ENCODE measurements at regions not wholly inside any gene's neighbourhood (a gene's known extent, or its start where the extent isn't known, plus 50 kb on each side); places are given as distances from the start of the nearest gene placed in this dataset.

- no peak for DNase-seq (ENCODE audit: low read depth)
- no peak overlapping the region for H3K4me3 ChIP-seq (ENCODE audit: low read depth, low read length)
- no peak for TF ChIP-seq CTCF (IDR thresholded peaks at IDR 0.05; ENCODE audit: insufficient read depth, low read depth, low read length)
Observed at GRCh38 chr6:67219346-67219745, 1415.7 kb upstream of the ADGRB3 start.

GRCh38 chr6:67212584-67212983 is 1422.5 kb upstream of the ADGRB3 start:
- no peak for TF ChIP-seq CTCF (IDR thresholded peaks at IDR 0.05; ENCODE audit: insufficient read depth, low read depth, low read length)
- no peak overlapping the region for H3K4me3 ChIP-seq (ENCODE audit: low read depth, low read length)
- DNase-seq (ENCODE audit: low read depth), result no peak

GRCh38 chr6:67210450-67210849 is 1424.6 kb upstream of the ADGRB3 start:
- no peak for TF ChIP-seq CTCF (IDR thresholded peaks at IDR 0.05; ENCODE audit: insufficient read depth, low read depth, low read length)
- no peak overlapping the region for H3K4me3 ChIP-seq (ENCODE audit: low read depth, low read length)
- DNase-seq (ENCODE audit: low read depth), result peak; percentile 1

DNA sequence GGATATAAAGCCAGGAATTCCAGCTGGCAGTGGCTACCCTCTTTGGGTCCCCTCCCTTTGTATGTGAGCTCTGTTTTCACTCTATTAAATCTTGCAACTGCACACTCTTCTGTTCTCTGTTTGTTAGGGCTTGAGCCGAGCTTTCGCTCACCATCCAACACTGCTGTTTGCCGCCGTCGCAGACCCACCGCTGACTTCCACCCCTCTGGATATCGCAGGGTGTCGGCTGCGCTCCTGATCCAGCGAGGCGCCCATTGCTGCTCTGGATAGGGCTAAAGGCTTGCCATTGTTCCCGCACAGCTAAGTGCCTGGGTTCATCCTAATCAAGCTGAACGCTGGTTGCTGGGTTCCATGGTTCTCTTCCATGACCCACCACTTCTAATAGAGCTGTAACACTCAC is 1433.5 kb upstream of the ADGRB3 start:
- no peak overlapping the region for H3K4me3 ChIP-seq (ENCODE audit: low read depth, low read length)
- no peak for TF ChIP-seq CTCF (IDR thresholded peaks at IDR 0.05; ENCODE audit: insufficient read depth, low read depth, low read length)
- no peak for DNase-seq (ENCODE audit: low read depth)

DNA sequence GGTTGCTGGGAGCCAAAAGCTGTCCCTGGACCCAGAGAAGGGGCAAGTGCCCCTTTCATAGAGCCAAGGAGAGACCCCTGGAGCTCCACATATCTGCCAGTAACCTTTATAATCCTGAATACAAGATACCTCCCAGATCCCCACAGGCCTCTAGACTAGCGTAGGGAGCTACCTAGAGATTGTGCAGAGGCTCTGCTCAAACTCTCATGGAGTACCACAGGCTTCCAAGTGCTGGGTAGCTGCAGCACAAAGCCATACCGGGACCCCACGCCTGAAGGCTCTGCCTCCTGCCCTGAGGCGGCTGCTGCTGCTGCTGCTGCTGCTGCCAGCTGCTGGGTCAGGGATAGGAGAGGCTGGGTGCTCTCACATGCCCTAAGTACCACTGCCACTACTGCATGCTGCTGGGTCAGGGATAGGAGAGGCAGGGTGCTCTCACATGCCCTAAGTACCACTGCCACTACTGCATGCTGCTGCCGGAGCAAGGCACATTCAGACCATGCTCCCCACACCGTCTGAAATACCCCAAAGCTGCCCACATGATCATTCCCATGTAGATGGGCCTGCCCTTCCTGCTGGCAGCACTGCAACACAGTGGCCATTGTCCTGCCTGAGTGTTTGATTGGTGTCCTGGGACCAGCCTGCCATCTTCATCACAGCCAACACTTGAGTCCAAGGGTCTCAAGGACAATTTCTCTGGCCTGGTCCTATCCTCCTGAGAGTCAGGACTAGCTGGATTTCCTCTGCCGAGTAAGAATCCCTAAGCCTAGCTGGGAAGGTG is 1434.3 kb upstream of the ADGRB3 start:
- no peak for DNase-seq (ENCODE audit: low read depth)
- no peak for TF ChIP-seq CTCF (IDR thresholded peaks at IDR 0.05; ENCODE audit: insufficient read depth, low read depth, low read length)
- no peak overlapping the region for H3K4me3 ChIP-seq (ENCODE audit: low read depth, low read length)

DNA sequence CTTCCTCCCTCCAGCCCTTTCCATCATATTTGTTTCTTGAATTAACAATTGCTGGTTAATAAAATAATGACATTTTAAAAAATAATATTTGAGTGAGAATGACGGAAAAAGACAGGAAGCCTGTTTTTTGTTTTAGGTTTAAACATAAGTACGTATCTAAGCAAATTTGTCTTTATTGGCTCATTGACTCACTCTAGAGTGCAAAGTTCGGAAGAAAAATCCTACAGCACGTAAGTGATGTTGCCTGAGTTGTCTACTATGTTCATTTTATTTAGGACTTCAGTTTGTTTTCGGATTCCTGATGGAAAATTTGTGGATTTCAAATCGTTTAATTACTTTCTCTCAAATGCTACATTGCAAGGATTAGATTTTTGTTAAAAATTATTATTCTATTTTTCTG is 1435.7 kb upstream of the ADGRB3 start:
- H3K4me3 ChIP-seq (ENCODE audit: low read depth, low read length), result no peak overlapping the region
- no peak for DNase-seq (ENCODE audit: low read depth)
- TF ChIP-seq CTCF (IDR thresholded peaks at IDR 0.05; ENCODE audit: insufficient read depth, low read depth, low read length), result no peak

- no peak overlapping the region for H3K4me3 ChIP-seq (ENCODE audit: low read depth, low read length)
- no peak for DNase-seq (ENCODE audit: low read depth)
- TF ChIP-seq CTCF (IDR thresholded peaks at IDR 0.05; ENCODE audit: insufficient read depth, low read depth, low read length), result no peak
Observed at GRCh38 chr6:67190733-67191132, 1444.3 kb upstream of the ADGRB3 start.
